ENCODE measurements at regions not wholly inside any gene's neighbourhood (a gene's known extent, or its start where the extent isn't known, plus 50 kb on each side); places are given as distances from the start of the nearest gene placed in this dataset.

DNA sequence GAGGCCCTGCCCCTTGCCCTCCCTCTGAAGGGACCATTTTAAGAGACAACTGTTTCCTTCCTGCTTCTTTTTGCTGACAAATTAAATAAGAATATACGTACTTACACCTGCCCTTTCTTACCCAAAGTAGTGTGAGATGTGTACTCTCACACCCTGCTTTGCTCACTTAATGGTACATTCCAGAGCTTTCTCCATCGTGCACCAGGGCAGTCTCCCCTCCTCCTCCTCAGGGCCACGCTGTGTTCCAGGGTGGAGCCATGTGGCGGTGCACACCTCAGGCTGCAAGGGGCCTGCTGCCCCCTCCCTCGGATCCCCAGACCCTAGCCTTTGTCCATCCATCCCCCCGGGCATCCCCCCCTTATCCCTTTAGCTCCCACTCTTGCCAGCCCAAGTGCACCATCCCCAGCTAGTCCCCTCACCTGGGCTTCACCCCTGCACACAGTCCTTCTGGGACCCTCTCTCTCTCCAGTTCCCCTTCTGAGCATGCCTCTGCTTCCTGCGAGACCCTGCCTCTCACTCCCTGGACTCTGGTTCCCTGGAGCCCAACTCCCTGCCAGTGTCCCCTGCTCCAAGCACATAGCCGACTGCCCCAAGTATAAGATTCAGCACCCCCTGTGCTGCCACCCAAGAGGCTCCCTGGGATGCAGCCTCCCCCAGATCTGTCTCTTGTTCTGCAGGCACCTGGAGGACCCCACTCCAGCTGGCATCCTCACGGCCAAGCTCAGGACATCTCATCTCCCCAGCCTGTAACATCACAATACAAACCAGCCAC, 89.5 kb upstream of the IQSEC1 start:
- TF ChIP-seq, protein P1, sequence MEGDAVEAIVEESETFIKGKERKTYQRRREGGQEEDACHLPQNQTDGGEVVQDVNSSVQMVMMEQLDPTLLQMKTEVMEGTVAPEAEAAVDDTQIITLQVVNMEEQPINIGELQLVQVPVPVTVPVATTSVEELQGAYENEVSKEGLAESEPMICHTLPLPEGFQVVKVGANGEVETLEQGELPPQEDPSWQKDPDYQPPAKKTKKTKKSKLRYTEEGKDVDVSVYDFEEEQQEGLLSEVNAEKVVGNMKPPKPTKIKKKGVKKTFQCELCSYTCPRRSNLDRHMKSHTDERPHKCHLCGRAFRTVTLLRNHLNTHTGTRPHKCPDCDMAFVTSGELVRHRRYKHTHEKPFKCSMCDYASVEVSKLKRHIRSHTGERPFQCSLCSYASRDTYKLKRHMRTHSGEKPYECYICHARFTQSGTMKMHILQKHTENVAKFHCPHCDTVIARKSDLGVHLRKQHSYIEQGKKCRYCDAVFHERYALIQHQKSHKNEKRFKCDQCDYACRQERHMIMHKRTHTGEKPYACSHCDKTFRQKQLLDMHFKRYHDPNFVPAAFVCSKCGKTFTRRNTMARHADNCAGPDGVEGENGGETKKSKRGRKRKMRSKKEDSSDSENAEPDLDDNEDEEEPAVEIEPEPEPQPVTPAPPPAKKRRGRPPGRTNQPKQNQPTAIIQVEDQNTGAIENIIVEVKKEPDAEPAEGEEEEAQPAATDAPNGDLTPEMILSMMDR (IDR thresholded peaks at IDR 0.05) = no peak
- TF ChIP-seq POLR2A (IDR thresholded peaks at IDR 0.05) = no peak

Data from right lobe of liver (tissue), 4 donors.